HG02981 (cell line): ENCODE measurements at regions not wholly inside any gene's neighbourhood (a gene's known extent, or its start where the extent isn't known, plus 50 kb on each side); places are given as distances from the start of the nearest gene placed in this dataset.
A peak's percentile ranks its signal among the peaks of the same experiment; 100 is the strongest.
"Not testable (repeated sequence)": the region's sequence is repeated elsewhere in the genome, so short reads cannot be mapped to it uniquely, and the experiment has no call there.

Experiments used
- ATAC-seq: cut with Tn5 transposase; IDR thresholded peaks from one replicate; pipeline ENCODE4 v1.9.1; 2021; ENCODE audit warnings: mild to moderate bottlenecking, moderate library complexity; ENCODE audit not compliant: unreplicated experiment

DNA sequence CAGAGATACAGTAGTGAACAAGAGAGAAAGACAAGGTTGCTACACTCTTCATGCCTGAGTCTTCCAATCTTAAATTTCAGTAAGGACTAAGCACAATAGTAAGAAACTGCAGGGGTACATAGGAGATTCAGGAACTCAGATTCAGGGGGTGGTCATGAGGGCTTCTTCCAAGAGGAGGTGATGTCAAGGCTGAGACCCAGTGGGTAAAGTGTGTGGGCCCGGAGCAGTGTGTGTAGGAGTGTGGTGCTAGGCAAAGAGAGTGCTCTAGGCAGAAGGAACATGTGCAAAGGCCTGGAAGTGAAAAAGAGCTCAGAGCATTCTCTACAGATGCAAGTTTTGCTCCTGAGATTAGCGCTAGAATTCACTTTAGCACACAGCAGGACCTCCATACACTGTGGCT is 102.9 kb upstream of the SPATA12 start:
- ATAC-seq = no peak

DNA sequence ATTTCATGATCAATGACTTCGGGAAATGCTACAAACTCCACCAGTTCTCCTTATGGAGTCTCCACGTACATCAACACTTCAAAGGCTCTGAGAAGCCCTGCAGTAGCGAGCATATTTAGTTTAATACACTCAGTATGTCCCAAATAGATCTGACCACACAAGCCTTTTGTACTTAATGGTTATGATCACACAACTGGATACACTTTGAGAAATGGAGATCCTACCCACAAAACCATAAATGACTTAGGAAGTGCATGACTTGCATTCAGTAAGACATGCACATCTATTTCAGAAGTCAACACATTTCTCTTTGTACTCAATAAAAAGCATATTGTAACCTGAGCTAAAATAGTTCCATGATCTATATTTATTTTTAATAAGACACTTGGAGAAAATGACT is 103.6 kb upstream of the SPATA12 start:
- ATAC-seq = no peak

DNA sequence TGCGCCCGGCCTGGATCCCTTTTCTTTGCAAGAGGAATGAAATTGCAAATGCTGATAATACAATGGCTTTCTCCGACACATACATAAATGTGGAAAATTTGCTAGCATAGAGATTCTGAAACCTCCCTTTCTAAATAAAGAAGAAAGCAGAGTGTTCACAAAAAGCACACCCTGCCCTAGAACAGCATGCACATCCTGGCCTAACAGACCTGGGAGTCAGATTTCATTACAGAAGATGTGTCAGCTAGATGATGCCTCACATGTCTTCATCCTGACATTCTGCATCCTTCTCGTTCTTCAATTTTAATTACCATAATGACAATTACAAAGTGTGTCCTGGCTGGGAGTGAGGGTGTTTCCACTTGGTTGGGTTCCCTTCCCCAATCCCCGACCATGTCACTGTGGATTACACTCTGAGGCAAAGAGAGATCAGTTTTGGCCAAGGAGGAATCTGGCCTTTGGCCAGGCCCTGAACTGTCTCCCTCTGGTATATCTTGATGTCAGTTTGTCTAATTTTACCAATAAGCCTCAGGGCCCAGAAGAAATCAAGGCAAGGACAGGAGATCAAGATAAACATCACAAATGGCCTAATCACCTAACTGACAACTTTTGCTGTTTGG is 104.9 kb upstream of the SPATA12 start:
- no peak for ATAC-seq

DNA sequence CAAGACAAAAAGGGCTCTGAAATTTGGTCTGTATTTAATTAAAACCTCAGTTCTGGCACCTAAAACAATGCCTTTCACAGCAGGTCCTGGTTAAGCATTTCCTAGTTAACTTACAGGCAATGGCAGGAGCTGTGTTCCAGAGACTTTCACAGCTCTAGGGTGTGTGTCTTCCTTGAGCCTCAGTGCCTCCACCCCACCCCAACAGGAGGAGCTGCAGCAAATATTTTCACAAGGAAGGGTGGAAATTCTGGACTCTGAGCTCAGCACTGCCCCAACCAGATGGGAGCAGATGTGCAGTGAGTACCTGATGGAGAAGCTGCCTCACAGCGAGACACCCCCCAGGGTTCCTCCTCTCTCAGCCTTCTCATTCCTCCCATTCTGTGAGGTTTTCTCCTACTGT is 106.3 kb upstream of the SPATA12 start:
- no peak for ATAC-seq

DNA sequence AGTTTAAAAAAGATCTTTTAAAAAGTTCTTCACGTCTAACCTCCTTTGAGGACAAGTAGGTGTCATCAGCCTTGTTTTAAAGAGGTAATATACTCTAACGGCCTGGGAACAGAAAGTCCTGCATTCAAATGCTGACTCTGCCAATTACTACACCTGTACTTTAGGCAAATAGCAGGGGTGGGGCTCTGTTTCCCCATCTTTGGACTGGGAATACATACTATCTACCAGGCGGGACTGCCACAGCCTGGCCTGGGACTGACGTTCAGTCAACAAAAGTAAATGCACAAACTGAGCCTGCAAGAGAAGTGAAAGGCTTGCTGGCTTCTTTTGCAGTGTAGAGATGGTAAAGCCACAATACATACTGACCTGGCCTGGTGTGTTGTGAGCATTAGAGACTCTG is 107.6 kb upstream of the SPATA12 start:
- ATAC-seq = no peak

DNA sequence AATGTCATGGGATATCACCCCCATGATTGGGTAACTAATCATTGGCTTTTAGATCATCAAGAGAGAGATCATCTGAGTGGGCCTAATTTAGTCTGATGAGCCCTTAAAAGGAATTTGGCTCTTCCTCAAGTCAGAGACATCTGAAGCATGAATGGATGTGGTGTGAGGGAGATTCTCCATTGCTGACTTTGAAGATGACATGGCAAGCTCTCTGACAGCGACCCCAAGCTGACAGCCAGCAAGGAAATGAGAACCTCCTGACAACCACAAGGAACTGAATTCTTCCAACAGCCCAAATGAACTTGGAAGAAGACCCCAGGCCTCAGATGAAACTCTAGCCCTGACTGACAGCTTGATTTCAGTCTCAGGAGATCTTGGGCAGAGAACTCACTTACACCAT is 108.4 kb upstream of the SPATA12 start:
- ATAC-seq = no peak

DNA sequence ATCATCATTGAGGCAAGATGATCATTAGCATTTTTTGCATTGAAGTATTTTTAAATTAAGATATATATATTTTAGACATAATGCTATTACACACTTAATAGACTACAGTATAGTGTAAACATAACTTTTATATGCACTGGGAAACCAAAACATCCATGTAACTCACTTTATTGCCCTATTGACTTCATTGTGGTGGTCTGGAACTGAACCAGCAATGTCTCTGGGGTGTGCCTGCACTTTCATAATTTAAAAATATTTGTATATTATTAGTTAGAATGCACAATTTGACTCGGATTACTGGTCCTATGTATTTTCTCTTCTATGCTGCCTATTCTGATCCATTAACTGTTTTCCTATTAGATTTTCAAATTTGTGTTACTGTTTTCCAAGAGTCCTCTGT is 109.1 kb upstream of the SPATA12 start:
- no peak for ATAC-seq

DNA sequence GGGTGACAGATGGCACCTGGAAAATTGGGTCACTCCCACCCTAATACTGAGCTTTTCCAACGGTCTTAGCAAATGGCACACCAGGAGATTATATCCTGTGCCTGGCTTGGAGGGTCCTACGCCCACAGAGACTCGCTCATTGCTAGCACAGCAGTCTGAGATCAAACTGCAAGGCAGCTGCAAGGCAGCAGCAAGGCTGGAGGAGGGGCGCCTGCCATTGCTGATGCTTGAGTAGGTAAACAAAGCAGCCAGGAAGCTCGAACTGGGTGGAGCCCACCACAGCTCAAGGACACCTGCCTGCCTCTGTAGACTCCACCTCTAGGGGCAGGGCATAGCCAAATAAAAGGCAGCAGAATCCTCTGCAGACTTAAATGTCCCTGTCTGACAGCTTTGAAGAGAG is 115.1 kb upstream of the SPATA12 start:
- ATAC-seq = not testable (repeated sequence)

DNA sequence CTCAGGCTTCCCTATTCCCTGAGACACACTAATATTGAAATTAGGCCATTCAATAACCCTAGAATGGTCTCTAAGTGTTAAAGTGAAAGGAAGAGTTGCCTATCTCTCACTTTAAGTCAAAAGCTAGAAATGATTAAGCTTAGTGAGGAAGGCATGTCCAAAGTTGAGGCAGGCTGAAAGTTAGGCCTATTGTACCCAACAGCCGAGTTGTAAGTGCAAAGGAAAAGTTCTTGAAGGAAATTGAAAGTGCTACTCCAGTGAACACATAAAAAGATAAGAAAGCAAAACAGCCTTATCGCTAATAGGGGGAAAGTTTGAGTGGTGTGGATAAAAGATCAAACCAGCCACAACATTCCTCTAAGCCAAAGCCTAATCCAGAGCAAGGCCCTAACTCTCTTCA is 117.9 kb upstream of the SPATA12 start:
- ATAC-seq = peak; percentile 61

DNA sequence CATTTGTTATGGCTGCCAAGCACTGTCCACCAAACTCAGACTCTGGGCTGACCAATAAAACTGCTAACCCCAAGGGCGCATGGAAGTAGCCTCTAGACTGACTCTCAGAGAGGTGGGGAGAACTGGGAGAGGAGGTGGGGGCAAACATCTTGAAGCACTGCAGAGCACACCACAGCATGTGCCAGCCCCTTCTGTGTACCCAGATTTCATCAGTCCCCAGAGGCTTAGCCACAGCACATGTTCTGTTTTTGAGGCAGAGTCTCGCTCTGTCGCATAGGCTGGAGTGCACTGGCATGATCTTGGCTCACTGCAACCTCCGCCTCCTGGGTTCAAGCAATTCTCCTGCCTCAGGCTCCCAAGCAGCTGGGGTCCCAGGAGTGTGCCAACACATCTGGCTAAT is 119.5 kb upstream of the SPATA12 start:
- no peak for ATAC-seq

DNA sequence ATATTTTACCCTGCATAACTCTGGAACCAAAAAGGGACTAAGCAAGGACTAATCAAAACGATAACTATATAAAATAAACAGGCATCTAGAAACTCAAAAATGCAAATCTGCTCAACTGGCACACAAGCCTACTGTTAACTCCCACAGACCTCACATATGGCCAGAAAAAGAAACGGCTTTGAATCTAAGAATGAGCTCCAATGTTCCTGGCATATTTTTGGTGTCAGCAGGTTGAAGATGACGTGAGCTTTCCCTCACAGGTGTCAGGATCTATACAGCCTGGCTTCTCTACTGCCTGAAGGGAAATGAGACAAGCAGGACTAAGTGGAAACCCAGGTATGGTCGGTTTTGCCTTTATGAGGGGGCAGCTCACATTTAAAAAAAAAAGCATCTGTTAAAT is 120.1 kb upstream of the SPATA12 start:
- no peak for ATAC-seq

DNA sequence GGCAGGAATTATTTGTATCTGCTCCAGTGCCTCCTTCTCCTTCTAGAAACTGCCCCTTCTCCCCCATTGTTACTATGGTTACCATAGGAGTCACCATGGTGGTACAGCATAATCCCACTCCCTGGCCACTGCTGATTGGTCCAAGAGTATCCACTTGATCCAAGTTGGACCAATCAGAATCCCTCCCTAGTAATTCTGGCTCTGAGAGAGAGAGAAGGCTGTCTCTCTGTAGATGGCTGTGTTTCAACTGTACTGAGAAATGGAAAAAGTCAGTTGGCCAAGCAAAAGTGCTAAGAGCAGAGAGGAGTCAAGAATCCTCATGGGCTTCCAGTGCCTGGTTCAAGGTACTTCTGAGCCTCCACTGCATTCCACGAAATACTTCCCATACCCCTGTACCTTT is 120.6 kb upstream of the SPATA12 start:
- no peak for ATAC-seq

DNA sequence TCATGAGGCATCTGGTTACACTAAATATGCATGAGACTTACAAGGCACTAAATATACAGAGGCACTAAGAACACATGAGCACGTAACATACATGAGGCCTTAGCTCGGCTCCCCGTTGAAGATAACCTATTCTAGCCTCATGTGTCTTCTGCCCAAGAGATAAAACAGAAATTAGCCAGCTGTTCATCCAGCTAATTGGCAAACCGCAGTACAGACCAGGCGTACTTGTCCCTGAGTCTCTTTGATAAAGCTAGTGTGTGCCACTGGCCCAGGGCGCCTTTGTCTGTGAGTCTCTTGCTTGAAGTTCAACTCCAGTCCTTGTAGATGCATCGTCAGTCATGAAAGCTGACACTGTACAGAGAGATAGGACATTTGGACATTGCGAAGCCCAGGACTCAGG is 121.9 kb upstream of the SPATA12 start:
- no peak for ATAC-seq

DNA sequence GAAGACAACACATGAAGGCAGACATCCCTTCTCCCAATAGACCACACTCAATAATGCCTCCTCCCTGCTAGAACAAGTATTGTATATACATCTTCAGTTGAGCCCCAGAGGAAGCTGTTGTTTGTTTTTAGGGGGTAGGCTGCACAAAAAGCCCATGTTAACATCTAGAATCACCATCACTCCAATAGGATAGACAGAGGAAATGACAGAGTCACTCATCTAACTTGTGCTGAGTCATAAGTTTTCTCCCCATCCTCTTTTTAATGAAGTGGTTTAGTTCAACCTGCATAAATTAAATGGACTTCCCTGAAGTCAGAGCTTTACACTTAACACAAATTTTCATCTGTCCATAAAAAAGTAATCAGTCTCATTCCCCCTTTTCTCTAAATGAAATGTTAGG is 122.9 kb upstream of the SPATA12 start:
- no peak for ATAC-seq

DNA sequence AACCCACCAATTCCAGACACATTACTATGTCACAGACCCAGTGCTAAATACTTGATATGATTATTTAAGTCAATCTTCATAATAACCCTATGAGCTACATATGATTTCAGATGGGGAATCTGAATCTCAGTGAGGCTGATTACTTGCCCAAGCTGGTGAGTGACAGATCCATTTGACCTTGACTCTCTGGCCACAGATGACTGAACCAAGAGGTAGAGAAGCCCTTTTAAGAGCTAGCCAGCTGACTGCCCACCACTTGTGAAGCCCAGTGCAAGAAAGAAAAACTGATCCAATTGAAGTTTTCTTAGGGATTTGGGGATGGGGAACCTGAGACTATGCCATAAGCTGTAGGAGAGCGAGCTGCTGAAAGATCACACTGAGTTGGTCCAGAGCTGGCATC is 124.7 kb upstream of the SPATA12 start:
- no peak for ATAC-seq

DNA sequence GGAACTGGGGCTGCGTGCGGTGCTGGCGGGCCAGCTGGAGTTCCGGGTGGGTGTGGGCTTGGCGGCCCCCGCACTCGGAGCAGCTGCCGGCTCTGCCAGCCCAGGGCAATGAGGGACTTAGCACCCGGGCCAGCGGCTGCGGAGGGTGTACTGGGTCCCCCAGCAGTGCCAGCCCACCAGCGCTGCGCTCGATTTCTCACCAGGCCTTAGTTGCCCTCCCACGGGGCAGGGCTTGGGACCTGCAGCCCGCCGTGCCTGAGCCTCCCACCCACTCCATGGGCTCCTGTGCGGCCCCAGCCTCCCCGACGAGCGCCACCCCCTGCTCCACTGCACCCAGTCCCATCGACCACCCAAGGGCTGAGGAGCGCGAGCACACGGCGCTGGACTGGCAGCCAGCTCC is 126.0 kb upstream of the SPATA12 start:
- not testable (repeated sequence) for ATAC-seq

DNA sequence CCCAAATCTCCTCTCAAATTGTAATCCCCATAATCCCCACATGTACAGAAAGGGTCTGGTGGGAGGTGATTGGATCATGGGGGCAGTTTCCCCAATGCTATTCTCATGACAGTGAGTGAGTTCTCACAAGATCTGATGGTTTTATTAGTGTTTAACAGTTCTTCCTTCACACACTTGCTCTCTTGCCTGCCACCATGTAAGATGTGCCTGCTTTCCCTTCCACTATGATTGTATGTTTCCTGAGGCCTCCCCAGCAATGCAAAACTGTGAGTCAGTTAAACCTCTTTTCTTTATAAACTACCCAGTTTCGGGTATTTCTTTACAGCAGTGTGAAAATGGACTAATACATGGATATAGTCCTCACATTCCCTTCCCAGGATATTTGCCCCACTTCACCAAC is 126.7 kb upstream of the SPATA12 start:
- ATAC-seq = no peak

DNA sequence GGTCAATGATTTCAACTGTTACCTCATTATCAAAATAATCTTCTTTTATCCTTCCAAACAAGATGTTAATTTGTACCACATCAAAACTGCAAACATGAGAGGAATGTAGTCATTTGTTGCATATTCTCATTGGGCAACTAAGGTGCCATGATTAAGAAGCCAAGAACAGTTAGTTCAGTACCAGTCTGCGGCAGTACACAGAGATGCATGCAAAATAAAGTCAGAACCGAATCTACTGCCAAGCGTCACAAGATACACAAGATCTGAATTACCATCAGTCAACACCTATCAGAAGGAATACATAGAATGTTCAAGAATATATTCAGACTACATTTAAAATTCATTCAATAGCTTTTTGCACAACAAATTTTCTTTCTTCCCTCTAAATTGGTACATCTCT is 127.6 kb upstream of the SPATA12 start:
- ATAC-seq = no peak

DNA sequence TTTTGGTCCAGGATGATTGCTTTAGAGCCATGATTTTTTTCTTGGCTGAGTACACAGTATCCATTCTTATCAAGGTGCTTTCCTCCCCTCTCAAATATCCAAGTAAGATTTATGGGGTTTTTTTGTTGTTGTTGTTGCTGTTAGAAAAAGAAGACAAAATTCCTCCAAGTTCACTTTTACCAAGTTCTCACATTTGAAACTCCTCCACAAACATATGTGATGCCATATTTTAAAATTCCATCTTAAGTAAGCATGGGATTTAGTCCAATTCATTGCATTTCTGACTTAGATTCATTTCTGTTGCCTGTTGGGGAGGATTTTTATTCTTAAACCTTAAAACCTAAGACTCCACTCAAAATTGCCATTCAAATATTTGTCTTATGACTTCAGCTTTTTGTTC is 128.6 kb upstream of the SPATA12 start:
- no peak for ATAC-seq

DNA sequence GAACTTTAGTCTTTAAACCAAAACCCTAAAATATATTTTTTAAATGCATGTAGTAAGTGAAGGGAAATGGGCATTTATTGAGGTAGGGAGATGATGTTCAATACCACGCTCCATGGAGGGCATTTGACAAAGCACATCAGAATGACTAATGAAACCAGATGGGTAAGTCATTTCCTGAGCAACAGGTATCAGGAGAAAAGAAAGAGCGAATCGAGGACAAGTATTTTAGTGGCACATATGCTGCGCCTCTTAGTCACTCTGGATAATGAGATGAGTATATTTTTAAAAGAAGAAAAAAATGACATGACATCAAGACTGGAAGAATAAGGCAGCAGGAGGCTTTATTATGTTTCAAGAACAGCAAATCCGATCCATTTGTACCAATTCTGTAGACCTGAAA is 129.0 kb upstream of the ARHGEF3 start:
- ATAC-seq = no peak

DNA sequence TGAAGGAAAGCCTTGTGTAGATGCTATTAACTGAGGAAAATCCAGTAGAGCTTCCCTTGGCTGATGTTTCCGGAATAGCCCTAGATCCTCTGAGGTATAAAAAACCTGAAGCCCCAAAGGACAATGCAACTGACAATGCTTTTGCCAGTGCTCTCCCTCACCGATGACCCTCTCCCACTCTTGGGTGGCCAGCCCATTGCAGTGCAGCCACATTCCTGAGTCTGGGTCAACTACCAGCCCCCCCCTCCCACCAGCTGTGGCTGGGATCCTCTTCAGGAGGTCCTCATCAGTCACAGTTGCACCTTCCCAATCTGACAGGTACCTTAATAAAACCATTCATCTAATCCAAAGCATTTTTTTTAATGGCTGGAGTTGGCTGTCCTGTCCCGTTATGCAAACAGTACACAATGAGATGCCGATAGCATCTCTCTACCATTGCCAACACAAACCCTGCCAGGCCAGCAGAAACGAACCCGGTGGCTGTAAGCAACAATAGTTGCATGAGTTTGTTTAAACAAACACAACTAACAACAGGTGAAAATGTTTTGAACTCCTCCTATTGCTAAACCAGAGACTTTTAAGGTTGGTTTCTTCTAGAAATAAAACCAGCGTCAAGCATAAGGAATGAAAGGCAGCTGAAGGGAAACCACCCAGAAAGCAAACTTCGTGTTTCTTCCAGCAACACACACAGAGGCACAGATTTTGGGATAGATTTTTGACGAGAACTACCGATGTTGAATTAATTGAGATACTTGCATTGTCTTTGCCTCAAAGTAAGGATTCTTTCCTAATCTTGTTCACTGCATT is 128.3 kb upstream of the ARHGEF3 start:
- ATAC-seq = no peak

DNA sequence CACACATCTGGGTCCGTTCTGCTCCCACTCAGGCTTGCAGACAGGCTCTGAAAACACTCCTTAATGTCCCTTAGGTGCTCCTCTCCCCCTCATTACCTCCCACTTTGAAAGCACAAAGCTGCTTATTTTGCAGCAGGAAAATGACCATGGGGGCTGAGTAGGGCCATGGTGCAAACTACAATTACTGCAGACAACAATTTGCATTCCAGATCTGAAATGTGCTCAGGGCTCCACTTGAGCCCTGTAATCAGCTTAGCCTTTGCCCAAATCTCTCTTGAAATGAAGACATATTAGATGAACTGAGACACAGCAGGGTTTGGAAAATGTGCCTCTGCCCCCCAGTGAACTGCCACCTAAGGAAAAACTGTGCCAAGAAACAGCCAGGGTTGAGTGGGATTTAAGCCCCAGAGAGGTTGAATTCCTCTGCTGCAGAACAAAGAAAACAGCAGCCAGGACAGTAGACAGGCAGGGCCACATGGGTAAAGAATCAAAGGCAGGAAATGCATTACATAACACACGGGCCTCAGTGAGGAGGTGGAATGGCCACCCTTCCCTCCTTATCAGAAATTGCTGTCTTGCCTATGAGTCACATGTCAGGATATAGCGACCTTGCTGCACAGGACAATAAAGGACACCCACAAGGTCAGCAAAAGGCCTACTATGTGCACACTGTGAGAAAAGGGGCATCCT is 126.8 kb upstream of the ARHGEF3 start:
- no peak for ATAC-seq
